ENCODE measurements at regions not wholly inside any gene's neighbourhood (a gene's known extent, or its start where the extent isn't known, plus 50 kb on each side); places are given as distances from the start of the nearest gene placed in this dataset.

DNA sequence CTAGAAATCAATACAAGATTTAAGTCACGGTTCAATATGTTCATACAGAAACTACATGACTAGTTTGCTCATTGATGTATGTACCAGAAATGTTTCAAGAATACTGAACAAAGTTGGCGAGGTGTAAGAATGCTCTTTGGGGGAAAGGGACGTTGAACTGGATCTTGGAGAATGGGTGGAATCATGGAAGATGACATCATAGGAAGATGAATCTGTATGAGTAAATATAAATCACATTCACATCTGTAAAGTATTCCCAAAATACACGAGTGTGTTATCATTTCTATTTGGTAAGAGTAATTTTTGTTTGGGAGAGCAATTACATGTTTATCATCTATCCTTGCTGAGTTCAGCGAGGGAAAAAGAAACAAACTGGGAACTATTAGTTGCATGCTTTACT is 162.2 kb upstream of the TMTC1 start:
- no peak for TF ChIP-seq POLR2AphosphoS5 (IDR thresholded peaks at IDR 0.05)
- TF ChIP-seq, protein P1, sequence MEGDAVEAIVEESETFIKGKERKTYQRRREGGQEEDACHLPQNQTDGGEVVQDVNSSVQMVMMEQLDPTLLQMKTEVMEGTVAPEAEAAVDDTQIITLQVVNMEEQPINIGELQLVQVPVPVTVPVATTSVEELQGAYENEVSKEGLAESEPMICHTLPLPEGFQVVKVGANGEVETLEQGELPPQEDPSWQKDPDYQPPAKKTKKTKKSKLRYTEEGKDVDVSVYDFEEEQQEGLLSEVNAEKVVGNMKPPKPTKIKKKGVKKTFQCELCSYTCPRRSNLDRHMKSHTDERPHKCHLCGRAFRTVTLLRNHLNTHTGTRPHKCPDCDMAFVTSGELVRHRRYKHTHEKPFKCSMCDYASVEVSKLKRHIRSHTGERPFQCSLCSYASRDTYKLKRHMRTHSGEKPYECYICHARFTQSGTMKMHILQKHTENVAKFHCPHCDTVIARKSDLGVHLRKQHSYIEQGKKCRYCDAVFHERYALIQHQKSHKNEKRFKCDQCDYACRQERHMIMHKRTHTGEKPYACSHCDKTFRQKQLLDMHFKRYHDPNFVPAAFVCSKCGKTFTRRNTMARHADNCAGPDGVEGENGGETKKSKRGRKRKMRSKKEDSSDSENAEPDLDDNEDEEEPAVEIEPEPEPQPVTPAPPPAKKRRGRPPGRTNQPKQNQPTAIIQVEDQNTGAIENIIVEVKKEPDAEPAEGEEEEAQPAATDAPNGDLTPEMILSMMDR (IDR thresholded peaks at IDR 0.05), result no peak
- TF ChIP-seq EP300 (IDR thresholded peaks at IDR 0.05), result no peak
- no peak for TF ChIP-seq POLR2A (IDR thresholded peaks at IDR 0.05)
- Histone ChIP-seq H3K4me3 (no peak overlapping the region), H3K27ac (no peak overlapping the region), H3K36me3 (no peaks in the 10 kb centered on the region), H3K4me1 (no peaks in the 10 kb centered on the region), H3K27me3 (no peaks in the 10 kb centered on the region), H3K9me3 (no peaks in the 10 kb centered on the region)
- DNase-seq, result no peak
- 77 to 79% methylated on average over 5 of the region's 5 CpGs for WGBS, 2 donors
- intact Hi-C loops (cut with DNase I), result no loop called here

DNA sequence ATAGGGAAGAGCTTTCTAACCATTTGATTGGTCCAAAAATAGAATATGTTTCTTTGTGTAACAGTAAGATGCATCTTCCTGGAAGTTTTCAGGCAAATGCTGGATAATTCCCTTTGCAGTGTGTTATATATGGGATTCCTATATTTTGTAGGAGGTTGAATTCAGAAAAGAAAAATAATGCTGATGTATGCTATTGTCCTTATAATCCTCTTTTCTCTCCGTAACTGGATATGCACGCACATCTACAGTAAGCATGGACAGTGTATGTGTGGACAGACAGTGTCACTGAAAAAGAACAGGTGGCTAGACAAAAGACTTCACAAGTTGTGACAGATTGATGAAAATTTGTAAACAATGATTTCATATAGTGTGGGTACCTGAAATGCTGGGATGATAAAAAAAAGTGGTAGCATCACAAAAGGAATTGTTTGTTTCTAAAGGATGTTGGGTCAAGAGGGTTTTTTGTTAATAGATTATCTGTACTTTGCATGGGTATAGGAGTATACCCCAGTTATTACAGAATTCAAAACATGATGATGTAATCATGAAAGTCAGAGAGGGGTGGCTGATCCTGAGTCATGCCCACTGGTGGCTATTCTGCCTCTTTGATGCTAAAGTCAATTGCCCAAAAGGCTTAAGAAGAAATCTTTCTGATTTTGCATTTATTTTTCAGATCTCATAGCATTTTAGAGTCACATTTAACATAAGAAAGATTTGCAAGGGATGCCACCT is 160.7 kb upstream of the TMTC1 start:
- TF ChIP-seq POLR2A (IDR thresholded peaks at IDR 0.05) (no peak), POLR2AphosphoS5 (IDR thresholded peaks at IDR 0.05) (no peak), EP300 (IDR thresholded peaks at IDR 0.05) (no peak)
- TF ChIP-seq, protein P1 (IDR thresholded peaks at IDR 0.05), result no peak
- H3K36me3 ChIP-seq, result no peaks in the 10 kb centered on the region
- no peak for DNase-seq
- no peak overlapping the region for H3K4me3 ChIP-seq
- intact Hi-C loops (cut with DNase I), result no loop called here
- 95 to 96% methylated on average over 2 of the region's 2 CpGs for WGBS, 2 donors
- H3K27me3 ChIP-seq, result no peaks in the 10 kb centered on the region
- H3K27ac ChIP-seq, result no peak overlapping the region
- H3K9me3 ChIP-seq, result peaks cover 0 to 7% (median 2%) of the 10 kb centered on the region in 4 donors
- H3K4me1 ChIP-seq, result no peaks in the 10 kb centered on the region

DNA sequence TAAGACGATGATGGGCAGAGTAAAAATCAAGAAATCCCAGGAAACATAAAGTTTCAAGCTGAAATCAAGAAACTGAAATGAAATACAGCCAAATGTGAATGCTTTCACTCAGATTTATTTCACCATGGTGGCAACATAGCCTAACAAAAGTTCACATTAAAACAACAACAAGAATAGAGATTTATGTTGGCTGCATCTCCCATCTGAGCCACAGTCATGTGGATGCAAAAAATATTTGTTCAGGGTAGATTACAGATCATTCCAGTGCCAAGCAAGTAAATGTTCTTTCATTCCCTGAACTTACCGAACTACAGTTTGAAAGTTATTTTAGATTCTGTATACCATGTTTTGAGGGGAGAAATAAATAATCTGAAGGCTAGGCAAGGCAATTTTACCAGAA is 159.9 kb upstream of the TMTC1 start:
- no peak for DNase-seq
- intact Hi-C loops (cut with DNase I), result no loop called here
- Histone ChIP-seq H3K27ac (no peak overlapping the region), H3K4me1 (no peaks in the 10 kb centered on the region), H3K36me3 (no peaks in the 10 kb centered on the region), H3K27me3 (no peaks in the 10 kb centered on the region), H3K4me3 (no peak overlapping the region), H3K9me3 (peaks cover 0 to 7% (median 2%) of the 10 kb centered on the region in 4 donors)
- 49 to 57% methylated on average over 2 of the region's 2 CpGs for WGBS, 2 donors
- TF ChIP-seq EP300 (IDR thresholded peaks at IDR 0.05) (no peak), POLR2AphosphoS5 (IDR thresholded peaks at IDR 0.05) (no peak), POLR2A (IDR thresholded peaks at IDR 0.05) (no peak)
- TF ChIP-seq, protein P1 (IDR thresholded peaks at IDR 0.05), result no peak

DNA sequence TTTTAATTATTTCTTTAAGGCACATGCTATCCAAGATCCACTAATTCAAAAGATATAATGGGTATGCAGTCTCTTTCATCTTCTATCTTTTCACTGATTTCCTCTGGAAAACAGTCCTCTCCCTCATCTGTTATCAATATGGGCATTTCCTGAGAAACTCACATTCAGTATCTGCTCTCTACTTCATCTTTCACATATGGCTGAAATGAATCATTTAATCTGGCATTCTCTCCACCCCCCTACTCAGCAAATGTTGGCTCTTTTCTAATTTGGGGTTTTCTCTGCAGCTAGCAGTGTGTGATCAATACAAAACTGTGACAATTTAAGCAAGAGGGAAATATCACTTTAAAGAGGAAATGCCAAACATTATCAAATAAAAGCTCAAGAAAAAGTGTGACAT is 157.1 kb upstream of the TMTC1 start:
- Histone ChIP-seq H3K27ac (no peak overlapping the region), H3K27me3 (no peaks in the 10 kb centered on the region), H3K9me3 (peaks cover 0 to 7% (median 2%) of the 10 kb centered on the region in 4 donors), H3K4me3 (no peak overlapping the region), H3K36me3 (no peaks in the 10 kb centered on the region), H3K4me1 (no peaks in the 10 kb centered on the region)
- no peak for DNase-seq
- no peak for TF ChIP-seq POLR2AphosphoS5 (IDR thresholded peaks at IDR 0.05)
- no peak for TF ChIP-seq POLR2A (IDR thresholded peaks at IDR 0.05)
- TF ChIP-seq, protein P1 (IDR thresholded peaks at IDR 0.05), result no peak
- TF ChIP-seq EP300 (IDR thresholded peaks at IDR 0.05), result no peak
- intact Hi-C loops (cut with DNase I), result no loop called here

DNA sequence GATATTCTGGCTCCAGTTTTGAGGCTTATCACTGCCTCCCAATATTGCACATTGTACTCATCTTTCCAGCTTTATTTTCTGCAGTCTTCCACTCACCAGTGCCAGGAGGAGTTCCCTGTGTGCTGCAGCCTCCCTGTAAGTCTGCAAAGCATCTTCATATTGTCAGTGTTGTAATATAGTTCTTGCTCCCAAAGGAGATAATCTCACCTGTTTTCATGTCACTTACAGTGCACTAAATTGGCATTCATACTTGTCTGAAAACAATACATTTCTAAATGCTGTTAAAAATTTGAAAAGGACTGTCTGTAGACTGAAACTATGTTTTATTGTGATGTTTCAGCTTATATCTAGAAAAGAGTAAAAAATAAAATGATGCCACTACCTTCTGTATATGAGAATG is 146.8 kb upstream of the TMTC1 start:
- no peaks in the 10 kb centered on the region for H3K27me3 ChIP-seq
- H3K27ac ChIP-seq, result no peak overlapping the region
- TF ChIP-seq, protein P1 (IDR thresholded peaks at IDR 0.05), result no peak
- TF ChIP-seq EP300 (IDR thresholded peaks at IDR 0.05), result no peak
- TF ChIP-seq POLR2A (IDR thresholded peaks at IDR 0.05), result no peak
- no peak for TF ChIP-seq POLR2AphosphoS5 (IDR thresholded peaks at IDR 0.05)
- intact Hi-C loops (cut with DNase I), result no loop called here
- H3K4me1 ChIP-seq, result no peaks in the 10 kb centered on the region
- no peaks in the 10 kb centered on the region for H3K36me3 ChIP-seq
- no peak for DNase-seq
- no peaks in the 10 kb centered on the region for H3K9me3 ChIP-seq
- H3K4me3 ChIP-seq, result no peak overlapping the region

Data from sigmoid colon (tissue), 6 donors.